GM23248 (cell line): ENCODE measurements at regions not wholly inside any gene's neighbourhood (a gene's known extent, or its start where the extent isn't known, plus 50 kb on each side); places are given as distances from the start of the nearest gene placed in this dataset.

Experiments
- EZH2 ChIP-seq: fragments of 200-600 bp; sonication (generic); IDR thresholded peaks from 2 replicates; pipeline ENCODE4 v1.6.1; 2018; ENCODE audit warnings: antibody characterized with exemption, mild to moderate bottlenecking; ENCODE audit not compliant: insufficient read depth, poor library complexity, severe bottlenecking
- EZH2phosphoT487 ChIP-seq: fragments of 200-600 bp; sonication (generic); IDR thresholded peaks from 2 replicates; pipeline ENCODE4 v1.6.1; 2018; ENCODE audit warnings: antibody characterized with exemption, moderate library complexity, mild to moderate bottlenecking, low read depth; ENCODE audit not compliant: insufficient read depth

DNA sequence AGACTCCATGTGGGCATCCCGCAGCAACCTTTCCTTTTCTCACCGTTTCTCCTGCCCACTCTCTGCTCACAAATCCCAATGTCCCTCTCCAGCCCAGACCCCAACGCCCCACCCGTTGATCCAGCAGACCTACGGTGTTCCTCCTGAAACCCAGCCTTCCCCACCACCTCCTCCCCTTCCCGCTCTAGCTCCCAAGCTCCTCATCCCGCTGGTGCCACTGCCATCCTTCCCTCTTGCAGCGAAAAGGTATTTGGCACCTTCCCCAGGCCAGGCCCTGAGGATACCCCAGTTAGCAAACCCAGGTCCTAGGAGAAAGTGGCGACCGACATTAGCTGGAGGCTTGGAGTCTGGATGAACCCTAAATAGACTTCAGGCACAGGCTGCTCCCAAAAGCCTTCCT lies 84.0 kb upstream of the RTL6 start:
- TF ChIP-seq EZH2 (no peak), EZH2phosphoT487 (no peak)
